ENCODE measurements at regions not wholly inside any gene's neighbourhood (a gene's known extent, or its start where the extent isn't known, plus 50 kb on each side); places are given as distances from the start of the nearest gene placed in this dataset.

DNA sequence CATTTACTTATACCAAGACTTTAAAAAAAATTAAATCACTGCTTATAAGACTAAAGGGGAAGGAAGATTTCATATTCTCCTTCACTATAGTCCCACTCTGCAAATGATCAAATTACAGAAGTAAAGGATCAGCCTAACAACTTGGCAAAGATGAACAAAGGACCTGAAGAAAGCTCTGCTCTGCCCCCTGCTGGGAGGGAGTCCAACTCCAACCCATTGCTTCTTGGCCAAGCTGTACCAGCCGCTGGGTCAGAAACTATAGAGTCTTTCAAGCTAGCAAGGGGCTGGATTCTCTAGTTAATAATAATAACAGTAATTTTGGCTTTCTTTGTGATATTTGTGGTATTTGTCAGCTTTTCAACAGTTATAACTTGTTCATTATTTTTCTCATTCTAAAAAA is 927.0 kb upstream of the CRIM1 start:
- Histone ChIP-seq H3K27ac (no peak overlapping the region), H3K36me3 (no peaks in the 10 kb centered on the region), H3K27me3 (peaks cover 0 to 5% (median 0%) of the 10 kb centered on the region in 7 donors), H3K4me1 (no peaks in the 10 kb centered on the region), H3K4me3 (no peak overlapping the region), H3K9me3 (no peaks in the 10 kb centered on the region)
- ATAC-seq: no peak
- intact Hi-C loops (cut with DNase I): no loop called here
- DNase-seq: peak in 1 of 2 donors; percentile 15
- WGBS, 2 donors: 64 to 67% methylated on average over 1 of the region's 1 CpG
- TF ChIP-seq, protein P1, sequence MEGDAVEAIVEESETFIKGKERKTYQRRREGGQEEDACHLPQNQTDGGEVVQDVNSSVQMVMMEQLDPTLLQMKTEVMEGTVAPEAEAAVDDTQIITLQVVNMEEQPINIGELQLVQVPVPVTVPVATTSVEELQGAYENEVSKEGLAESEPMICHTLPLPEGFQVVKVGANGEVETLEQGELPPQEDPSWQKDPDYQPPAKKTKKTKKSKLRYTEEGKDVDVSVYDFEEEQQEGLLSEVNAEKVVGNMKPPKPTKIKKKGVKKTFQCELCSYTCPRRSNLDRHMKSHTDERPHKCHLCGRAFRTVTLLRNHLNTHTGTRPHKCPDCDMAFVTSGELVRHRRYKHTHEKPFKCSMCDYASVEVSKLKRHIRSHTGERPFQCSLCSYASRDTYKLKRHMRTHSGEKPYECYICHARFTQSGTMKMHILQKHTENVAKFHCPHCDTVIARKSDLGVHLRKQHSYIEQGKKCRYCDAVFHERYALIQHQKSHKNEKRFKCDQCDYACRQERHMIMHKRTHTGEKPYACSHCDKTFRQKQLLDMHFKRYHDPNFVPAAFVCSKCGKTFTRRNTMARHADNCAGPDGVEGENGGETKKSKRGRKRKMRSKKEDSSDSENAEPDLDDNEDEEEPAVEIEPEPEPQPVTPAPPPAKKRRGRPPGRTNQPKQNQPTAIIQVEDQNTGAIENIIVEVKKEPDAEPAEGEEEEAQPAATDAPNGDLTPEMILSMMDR (IDR thresholded peaks at IDR 0.05): peak in 6 of 9 donors; percentile 22 to 50 (median 30)

DNA sequence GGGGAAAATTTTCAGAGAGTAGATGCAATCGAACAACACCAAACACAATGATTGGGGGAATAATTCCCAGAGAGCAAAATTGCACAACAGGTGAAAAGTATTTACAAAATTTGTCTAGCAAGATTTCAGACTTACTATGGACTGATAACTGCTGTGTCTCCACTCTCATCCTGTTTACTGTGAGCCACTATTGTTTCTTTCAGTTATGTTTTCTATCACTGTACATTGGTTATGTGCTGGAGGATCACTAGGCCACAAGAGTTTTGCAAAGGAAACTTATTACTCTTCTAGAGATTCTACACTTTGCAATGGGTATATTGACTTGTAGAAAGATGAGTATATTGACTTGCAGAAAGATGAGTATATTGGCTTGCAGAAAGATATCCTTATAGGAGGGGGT is 934.1 kb upstream of the CRIM1 start:
- 88 to 90% methylated on average over 1 of the region's 1 CpG for WGBS, 2 donors
- no peaks in the 10 kb centered on the region for H3K27me3 ChIP-seq
- no peaks in the 10 kb centered on the region for H3K9me3 ChIP-seq
- ATAC-seq: no peak
- TF ChIP-seq, protein P1 (IDR thresholded peaks at IDR 0.05): no peak
- no peak overlapping the region for H3K27ac ChIP-seq
- H3K4me3 ChIP-seq: no peak overlapping the region
- no peak for DNase-seq
- intact Hi-C loops (cut with DNase I): no loop called here
- H3K36me3 ChIP-seq: no peaks in the 10 kb centered on the region
- H3K4me1 ChIP-seq: no peaks in the 10 kb centered on the region

DNA sequence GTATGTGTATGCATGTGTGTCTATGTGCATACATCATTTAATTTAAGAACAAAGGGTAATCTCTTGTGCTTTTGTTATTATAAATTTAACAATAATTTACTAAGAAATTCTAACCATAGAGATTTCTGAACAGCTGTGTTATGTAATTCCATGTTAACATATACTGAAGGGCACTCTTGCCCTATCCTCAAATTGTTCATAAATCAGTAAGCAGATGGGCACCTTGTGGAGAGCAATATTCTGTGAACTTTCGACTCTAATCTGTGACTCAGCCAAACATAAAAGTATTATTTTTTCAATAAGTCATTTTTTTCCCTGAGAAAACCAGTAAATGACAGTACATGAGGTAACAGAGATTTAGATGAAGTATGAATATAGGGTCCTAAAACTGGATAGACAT is 938.3 kb upstream of the CRIM1 start:
- no peaks in the 10 kb centered on the region for H3K27me3 ChIP-seq
- H3K9me3 ChIP-seq: no peaks in the 10 kb centered on the region
- H3K4me1 ChIP-seq: no peaks in the 10 kb centered on the region
- intact Hi-C loops (cut with DNase I): loop anchor here in 4 of 10 donors (10.0 kb wide), 2 partner anchors 1322 to 1742 kb away; no protein-coding TSS in a partner anchor
- TF ChIP-seq, protein P1 (IDR thresholded peaks at IDR 0.05): no peak
- ATAC-seq: no peak
- H3K4me3 ChIP-seq: no peak overlapping the region
- WGBS, 2 donors: 32 to 37% methylated on average over 1 of the region's 1 CpG
- no peak for DNase-seq
- no peak overlapping the region for H3K27ac ChIP-seq
- H3K36me3 ChIP-seq: no peaks in the 10 kb centered on the region

DNA sequence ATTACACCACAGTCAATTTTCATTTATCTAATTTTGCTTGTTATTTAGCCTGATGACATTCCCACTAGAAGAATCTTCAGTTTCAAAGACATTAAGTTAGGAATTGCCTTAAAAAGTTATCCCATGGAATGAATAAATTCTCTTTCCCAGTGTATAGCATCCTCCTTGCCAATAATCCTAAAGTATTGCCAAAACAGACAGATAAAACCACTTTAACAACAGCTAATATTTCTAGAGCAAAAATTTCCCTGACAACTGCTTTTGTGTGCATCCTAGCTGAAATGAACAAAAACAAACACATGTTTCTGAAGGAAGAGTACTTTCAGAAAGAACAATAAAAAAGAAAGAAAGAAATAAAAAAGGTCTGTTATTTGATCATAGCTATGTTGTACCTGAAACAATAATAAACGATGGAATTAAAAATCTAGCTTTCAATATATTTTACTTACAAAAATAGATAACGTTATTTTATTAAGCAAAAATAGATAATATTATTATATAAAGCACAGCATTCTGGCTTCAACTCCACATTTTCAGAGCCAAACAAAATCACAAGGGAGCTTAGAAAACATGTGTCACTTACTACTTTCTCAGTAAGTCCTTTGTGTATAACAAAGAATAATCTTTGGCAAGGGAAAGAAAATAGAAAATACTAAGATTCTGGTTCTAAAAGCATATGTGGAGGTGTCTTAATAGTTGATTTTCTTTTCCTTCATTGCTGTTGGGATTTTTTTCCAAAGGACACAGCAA is 939.0 kb upstream of the CRIM1 start:
- ATAC-seq (no peak), DNase-seq (no peak)
- Histone ChIP-seq H3K36me3 (no peaks in the 10 kb centered on the region), H3K9me3 (no peaks in the 10 kb centered on the region), H3K4me3 (no peak overlapping the region), H3K27me3 (no peaks in the 10 kb centered on the region), H3K4me1 (no peaks in the 10 kb centered on the region), H3K27ac (no peak overlapping the region)
- WGBS, 2 donors: 52 to 65% methylated on average over 2 of the region's 2 CpGs
- intact Hi-C loops (cut with DNase I): loop anchor here in 4 of 10 donors (10.0 kb wide), 2 partner anchors 1322 to 1742 kb away; no protein-coding TSS in a partner anchor
- TF ChIP-seq, protein P1 (IDR thresholded peaks at IDR 0.05): no peak

Data from heart right ventricle (tissue), 16 donors.